ENCODE measurements at regions not wholly inside any gene's neighbourhood (a gene's known extent, or its start where the extent isn't known, plus 50 kb on each side); places are given as distances from the start of the nearest gene placed in this dataset.

- TF ChIP-seq CTCF (IDR thresholded peaks at IDR 0.05; ENCODE audit: borderline replicate concordance, extremely low read depth, low read length, poor library complexity, severe bottlenecking) (no peak), EZH2 (IDR thresholded peaks at IDR 0.05; ENCODE audit: borderline replicate concordance, low read depth, low read length, severe bottlenecking) (no peak)
Measured at GRCh38 chr12:76241371-76241770, 106.8 kb downstream of the BBS10 start.
